WTC11 (cell line): ENCODE measurements at regions not wholly inside any gene's neighbourhood (a gene's known extent, or its start where the extent isn't known, plus 50 kb on each side); places are given as distances from the start of the nearest gene placed in this dataset.

ENCODE experiments used
- CREB1 ChIP-seq: sonication (generic); formaldehyde crosslinking; IDR thresholded peaks from 2 replicates; pipeline ENCODE4 v1.8.0; 2023; ENCODE audit warnings: mild to moderate bottlenecking, missing genetic modification reagents
- JUN ChIP-seq: sonication (generic); formaldehyde crosslinking; IDR thresholded peaks from 2 replicates; pipeline ENCODE4 v1.8.0; 2023; ENCODE audit warnings: mild to moderate bottlenecking, missing genetic modification reagents
- KAT7 ChIP-seq: sonication (generic); formaldehyde crosslinking; IDR thresholded peaks from 2 replicates; pipeline ENCODE4 v1.8.1; 2023; ENCODE audit warnings: missing genetic modification reagents, mild to moderate bottlenecking, borderline replicate concordance
- NFATC4 ChIP-seq: fragments of 250-450 bp; sonication (Bioruptor Pico); IDR thresholded peaks from 2 replicates; pipeline ENCODE4 v1.9.0; 2021; ENCODE audit warnings: mild to moderate bottlenecking
- NFYB ChIP-seq: sonication (generic); formaldehyde crosslinking; conservative IDR thresholded peaks from 2 replicates; pipeline ENCODE4 v1.8.0; 2022; ENCODE audit warnings: low read depth, missing genetic modification reagents
- TCF7 ChIP-seq: sonication (generic); formaldehyde crosslinking; IDR thresholded peaks from 2 replicates; pipeline ENCODE4 v1.8.0; 2022; ENCODE audit warnings: mild to moderate bottlenecking, low read depth, missing genetic modification reagents, moderate library complexity
- TEAD4 ChIP-seq: sonication (generic); formaldehyde crosslinking; IDR thresholded peaks from 2 replicates; pipeline ENCODE4 v1.8.0; 2022; ENCODE audit warnings: mild to moderate bottlenecking, missing genetic modification reagents
- TF ChIP-seq, protein P1 (sequence below): fragments of 200-600 bp; IDR thresholded peaks from 2 replicates; pipeline ENCODE4 v1.8.0; 2022; ENCODE audit warnings: antibody characterized with exemption

GRCh38 chr3:191972714-191973398, 511.9 kb downstream of the PYDC2 start:
- no peak for TF ChIP-seq JUN (CRISPR knock-in tag)
- no peak for TF ChIP-seq KAT7 (CRISPR knock-in tag)
- TF ChIP-seq, protein P1, sequence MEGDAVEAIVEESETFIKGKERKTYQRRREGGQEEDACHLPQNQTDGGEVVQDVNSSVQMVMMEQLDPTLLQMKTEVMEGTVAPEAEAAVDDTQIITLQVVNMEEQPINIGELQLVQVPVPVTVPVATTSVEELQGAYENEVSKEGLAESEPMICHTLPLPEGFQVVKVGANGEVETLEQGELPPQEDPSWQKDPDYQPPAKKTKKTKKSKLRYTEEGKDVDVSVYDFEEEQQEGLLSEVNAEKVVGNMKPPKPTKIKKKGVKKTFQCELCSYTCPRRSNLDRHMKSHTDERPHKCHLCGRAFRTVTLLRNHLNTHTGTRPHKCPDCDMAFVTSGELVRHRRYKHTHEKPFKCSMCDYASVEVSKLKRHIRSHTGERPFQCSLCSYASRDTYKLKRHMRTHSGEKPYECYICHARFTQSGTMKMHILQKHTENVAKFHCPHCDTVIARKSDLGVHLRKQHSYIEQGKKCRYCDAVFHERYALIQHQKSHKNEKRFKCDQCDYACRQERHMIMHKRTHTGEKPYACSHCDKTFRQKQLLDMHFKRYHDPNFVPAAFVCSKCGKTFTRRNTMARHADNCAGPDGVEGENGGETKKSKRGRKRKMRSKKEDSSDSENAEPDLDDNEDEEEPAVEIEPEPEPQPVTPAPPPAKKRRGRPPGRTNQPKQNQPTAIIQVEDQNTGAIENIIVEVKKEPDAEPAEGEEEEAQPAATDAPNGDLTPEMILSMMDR: no peak
- no peak for TF ChIP-seq CREB1 (CRISPR knock-in tag)
- no peak for TF ChIP-seq TCF7
- no peak for TF ChIP-seq NFYB (CRISPR knock-in tag)
- TF ChIP-seq TEAD4: no peak
- no peak for TF ChIP-seq NFATC4
